NCI-H526 treated with DMSO at 0.1 percent for 48 hours (cell line): ENCODE measurements at regions not wholly inside any gene's neighbourhood (a gene's known extent, or its start where the extent isn't known, plus 50 kb on each side); places are given as distances from the start of the nearest gene placed in this dataset.
"Not testable (repeated sequence)": the region's sequence is repeated elsewhere in the genome, so short reads cannot be mapped to it uniquely, and the experiment has no call there.

ENCODE experiments used
- DNase-seq: peaks from one replicate; lab custom pipeline; 2025; lab: John Stamatoyannopoulos, UW

DNA sequence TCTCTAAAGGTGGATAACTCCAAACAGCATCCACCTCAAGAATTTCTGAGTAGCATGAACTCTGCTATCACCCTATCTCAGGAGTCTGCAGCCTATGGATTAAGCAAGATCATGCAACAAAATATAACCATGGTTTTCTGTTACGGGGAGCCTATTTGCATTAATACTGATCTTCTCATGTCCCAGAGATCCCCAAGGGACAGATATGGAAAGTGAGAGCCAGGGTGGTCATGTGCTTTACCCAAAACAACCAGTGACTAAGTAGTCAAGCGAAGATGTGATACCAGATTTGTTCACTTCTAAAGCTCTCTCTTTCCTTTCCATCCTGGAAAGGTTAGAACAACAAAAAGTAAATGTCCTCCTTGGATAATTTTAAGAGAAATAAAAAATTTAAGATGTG is 125.1 kb downstream of the PRRX1 start:
- peak; percentile 31 for DNase-seq

DNA sequence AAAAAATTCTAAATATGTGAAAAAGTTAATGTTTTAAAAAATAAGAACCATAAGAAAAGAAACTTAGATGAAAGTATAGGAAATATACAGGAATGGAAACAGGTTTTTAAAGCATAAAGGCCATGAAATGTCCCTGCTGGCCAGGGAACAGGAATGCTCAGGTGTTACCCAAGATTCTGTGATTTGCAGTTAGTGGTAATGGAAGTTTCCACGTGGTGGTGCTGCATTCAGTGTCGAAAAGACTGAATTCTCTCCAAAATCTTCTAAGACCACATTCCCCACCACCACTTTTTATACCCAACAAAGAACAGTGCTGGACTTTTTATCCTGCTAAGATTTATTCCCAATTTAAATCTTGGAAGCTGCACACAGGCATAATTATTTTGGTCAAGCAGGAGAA is 126.2 kb downstream of the PRRX1 start:
- DNase-seq = no peak

- DNase-seq = no peak
These were observed 126.7 kb downstream of the PRRX1 start for GRCh38 chr1:170790651-170791071.

- no peak for DNase-seq
These were observed 128.0 kb downstream of the PRRX1 start for GRCh38 chr1:170791941-170792340.

- no peak for DNase-seq
These were observed 135.1 kb upstream of the MROH9 start for GRCh38 chr1:170800265-170800664.

DNA sequence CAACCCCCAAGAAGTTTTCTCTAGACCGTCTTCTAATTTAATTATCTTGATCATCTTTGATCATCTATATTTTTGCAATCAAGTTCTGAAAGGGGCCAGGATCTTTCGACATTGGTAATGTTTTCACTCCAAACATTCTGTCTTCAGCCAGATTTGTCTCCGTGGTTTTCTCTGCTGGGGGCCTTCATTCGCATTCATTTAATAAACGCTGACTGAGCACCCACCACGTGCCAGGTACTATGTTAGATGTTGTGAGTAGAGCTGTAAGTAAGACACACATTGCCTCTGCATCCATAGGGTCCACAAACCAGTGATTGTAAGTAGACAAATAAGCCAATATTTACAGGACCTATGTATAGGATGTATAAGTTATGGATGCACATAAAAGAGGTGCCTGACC is 134.5 kb upstream of the MROH9 start:
- DNase-seq = no peak

DNA sequence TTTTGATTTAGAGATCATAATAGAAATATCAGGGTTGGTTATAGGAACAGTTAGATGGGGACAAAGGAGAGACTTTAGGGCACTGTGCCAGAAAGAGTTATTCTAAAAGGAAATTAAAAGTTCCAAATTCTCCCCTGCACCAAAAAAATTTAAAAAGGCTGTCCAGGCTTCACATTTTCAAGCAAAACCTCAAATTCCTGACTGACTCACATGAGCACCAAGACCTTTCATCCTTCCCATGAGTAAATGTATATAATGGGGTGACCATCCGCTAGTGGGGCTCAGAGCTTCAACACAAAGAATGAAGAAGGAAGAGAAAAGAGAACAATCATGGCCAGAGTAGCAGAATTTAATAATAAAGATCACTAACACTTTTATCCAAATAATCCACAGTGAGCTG is 131.6 kb upstream of the MROH9 start:
- DNase-seq = no peak

GRCh38 chr1:170804419-170804818 is 130.9 kb upstream of the MROH9 start:
- no peak for DNase-seq

DNA sequence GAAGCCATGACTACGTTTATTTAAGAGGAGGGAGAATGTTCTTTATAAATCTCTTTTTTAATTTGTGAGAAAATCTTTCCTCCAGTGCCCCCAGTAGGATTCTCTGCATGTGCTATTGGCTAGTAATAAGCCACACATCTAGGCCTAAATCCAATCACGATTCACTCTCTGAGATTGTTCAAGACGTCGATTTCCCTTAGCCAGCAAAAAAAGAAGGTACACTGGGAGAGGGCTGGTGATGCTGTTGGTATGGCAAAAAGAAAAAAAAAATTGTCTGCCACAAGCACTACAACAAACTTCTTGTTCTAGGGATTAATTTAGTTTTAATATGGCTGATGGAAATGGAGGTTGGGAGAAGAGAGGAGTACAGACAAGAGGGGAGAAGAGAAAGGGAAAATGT is 130.5 kb upstream of the MROH9 start:
- no peak for DNase-seq

DNA sequence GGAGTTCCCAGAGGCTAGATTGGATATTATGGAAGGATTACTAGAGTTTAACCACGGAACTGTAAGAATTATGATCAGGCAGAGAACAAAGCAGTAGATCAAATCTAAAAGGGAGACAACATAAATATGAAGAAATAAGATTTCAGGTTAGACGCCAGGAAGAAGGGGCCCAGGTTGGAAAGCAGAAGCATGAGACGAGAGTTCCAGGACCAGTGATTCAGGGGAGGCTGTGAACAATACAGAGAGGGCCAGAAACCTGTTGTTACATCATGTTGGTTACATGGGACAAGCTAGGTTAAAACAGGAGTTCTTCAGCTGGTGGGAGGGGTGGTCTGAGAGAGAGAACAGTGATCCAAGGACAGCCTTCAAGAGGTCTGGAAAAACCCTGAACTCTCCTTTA is 128.4 kb upstream of the MROH9 start:
- DNase-seq = no peak

- no peak for DNase-seq
These were observed 127.9 kb upstream of the MROH9 start for GRCh38 chr1:170807432-170807831.

- DNase-seq = no peak
These were observed 127.0 kb upstream of the MROH9 start for GRCh38 chr1:170808216-170808885.

DNA sequence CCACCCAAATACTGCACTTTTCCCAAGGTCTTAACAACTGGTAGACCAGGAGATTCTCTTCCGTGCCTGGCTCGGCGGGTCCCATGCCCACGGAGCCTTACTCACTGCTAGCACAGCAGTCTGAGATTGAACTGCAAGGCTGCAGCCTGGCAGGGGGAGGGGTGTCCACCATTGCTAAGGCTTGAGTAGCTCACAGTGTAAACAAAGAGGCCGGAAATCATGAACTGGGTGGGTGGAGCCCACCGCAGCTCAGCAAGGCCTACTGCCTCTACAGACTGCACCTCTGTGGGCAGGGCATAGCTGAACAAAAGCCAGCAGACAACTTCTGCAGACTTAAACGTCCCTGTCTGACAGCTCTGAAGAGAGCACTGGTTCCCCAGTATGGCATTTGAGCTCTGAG is 124.3 kb upstream of the MROH9 start:
- DNase-seq = not testable (repeated sequence)

DNA sequence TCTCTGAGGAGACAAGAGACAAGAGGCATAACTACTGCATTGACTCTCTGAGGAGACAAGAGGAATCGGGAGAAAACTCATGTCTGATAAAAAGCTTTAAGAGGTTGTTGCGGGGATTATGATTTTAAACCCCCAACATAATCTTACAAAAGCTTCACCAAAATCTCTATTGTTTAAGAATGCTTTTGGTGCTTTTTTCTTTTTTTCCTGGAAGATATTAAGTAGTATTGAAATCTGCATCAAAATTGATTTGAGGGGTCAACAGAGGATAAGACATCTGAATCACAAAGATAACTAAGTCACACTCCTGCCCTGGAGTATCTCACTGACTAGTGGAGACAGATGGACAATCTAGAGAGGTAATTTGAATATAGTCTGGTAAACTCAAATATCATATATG is 115.6 kb upstream of the MROH9 start:
- DNase-seq = peak; percentile 16

GRCh38 chr1:170823120-170823519 is 112.2 kb upstream of the MROH9 start:
- DNase-seq = no peak

GRCh38 chr1:170831276-170831675 is 104.1 kb upstream of the MROH9 start:
- DNase-seq = no peak

- DNase-seq = no peak
These were observed 99.2 kb upstream of the MROH9 start for GRCh38 chr1:170836141-170836540.

- no peak for DNase-seq
These were observed 95.0 kb upstream of the MROH9 start for GRCh38 chr1:170840371-170840770.

DNA sequence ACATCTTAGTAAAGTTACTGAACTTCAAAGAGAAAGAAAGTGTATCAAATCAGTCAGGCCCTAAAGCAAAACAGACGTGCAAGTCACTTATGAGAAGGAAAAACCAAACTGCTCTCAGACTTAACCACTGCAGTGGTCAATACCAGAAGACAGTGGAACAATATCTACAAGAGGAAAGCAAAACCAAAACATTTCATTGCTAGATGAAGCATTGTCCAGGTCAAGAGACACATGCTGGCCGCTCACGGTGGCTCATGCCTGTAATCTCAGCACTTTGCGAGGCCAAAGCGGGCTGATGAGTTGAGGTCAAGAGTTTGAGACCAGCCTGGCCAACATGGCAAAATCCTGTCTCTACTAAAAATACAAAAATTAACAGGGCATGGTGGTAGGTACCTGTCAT is 82.0 kb upstream of the MROH9 start:
- no peak for DNase-seq

DNA sequence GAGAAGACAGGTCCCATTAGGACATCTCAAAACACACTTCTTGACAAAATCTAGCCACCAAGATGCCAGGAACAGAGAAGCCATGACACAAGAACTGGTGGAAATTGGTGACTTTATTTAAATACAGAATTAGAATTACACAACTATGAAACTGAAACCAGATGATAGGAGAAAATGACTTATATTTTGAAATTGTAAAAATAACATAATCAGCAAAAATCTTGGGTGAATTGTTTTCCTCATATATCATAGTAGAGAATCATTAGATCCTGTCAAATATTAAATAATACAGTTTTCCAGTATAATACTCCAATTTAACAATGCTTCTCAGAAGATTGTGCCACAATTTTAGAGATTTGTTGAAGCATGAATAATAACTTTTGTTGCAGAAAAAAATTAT is 81.5 kb upstream of the MROH9 start:
- DNase-seq = no peak

GRCh38 chr1:170854677-170855076 is 80.7 kb upstream of the MROH9 start:
- no peak for DNase-seq

DNA sequence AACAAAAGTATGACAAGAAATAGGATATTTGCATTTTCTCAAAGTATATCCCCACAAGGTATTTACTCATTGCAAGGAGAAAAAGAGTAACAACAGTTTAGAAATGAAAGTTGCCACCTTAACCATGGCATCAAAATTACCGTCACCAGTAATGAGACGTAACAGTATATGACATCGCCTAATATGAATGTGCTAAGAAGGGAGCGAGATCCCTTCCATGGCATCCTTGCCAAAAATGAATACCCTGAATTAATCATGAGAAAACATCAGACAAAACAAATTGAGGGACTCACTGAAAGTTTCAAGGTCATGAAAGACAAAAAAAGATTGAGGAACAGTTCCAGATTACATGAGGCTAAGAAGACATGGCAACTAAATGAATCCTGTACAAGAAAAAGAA is 78.9 kb upstream of the MROH9 start:
- no peak for DNase-seq

DNA sequence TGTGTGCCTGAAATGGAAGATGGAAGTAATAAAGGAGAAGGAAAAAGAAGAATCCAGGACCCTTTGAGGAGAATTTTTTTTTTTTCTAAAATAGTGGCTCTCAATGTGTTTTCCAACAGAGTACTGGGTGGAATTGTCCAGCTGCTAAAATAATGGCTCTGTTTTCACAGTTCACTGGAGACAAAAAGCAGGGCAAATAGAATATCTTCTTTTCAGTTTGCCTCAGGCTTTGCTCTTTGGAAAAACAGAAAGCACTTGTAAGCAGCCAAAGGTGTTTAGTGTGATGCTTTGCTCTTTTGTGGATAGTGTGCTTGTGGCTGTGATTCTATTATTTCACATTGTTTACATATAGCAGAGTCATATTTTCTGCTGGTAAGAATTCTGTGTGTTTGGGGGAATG is 77.4 kb upstream of the MROH9 start:
- no peak for DNase-seq

DNA sequence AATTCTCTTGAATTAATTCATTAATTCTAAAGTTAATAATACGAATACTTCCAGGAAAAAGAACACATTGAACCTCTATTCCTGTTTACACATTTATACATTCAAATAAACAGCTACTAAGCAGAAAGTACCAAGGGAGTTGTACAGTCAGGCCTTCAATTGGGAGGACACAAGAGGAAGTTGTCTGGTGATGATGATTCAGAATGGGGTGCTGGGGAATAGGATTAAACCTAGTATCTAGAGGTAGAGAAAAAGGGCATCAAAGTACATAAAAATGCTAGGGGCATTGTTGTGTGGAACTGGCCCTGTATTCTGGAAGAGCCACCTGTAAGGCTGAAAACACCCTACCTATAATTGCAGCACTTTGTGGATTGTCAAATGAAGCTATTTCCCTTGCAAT is 71.7 kb upstream of the MROH9 start:
- DNase-seq = no peak

DNA sequence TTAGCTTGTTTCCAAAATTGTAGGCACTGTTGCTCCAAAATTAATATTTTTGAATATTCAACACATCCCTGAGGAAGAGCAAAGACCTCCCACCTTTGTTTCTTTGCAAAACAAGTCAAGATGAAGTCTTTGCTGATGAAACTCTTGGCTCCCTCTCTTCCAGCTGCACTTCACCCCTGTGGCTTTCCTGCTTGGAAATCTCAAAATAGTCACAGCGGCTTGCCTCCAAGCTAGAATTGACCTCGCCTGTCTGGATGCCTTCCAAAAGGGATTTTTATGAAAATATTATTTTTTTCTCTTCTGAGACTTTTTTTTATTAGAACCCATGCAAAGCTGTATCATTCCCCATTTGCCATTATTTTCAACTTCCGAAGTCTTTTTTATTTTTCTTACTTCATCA is 71.1 kb upstream of the MROH9 start:
- DNase-seq = no peak
